Esophagus squamous epithelium (tissue), 4 donors: ENCODE measurements at regions not wholly inside any gene's neighbourhood (a gene's known extent, or its start where the extent isn't known, plus 50 kb on each side); places are given as distances from the start of the nearest gene placed in this dataset.

Source experiments
- CTCF ChIP-seq, 6 experiments: fragments of 450-650 bp in 4 of 6; fragments of 200-600 bp in 2 of 6; sonication (generic) in 2 of 6; IDR thresholded peaks; one replicate each; pipeline ENCODE4 v1.5.1; 2016 to 2019; ENCODE audit warnings: antibody characterized with exemption in 6 of 6, mild to moderate bottlenecking in 4 of 6, moderate library complexity in 4 of 6
- POLR2A ChIP-seq, 4 donors: fragments of 450-650 bp; IDR thresholded peaks; one replicate each; pipeline ENCODE4 v1.6.1; 2017; ENCODE audit warnings: antibody characterized with exemption in 4 of 4, mild to moderate bottlenecking in 4 of 4, moderate library complexity in 3 of 4

GRCh38 chr13:73273745-73274144, 214.9 kb downstream of the KLF5 start:
- TF ChIP-seq CTCF (IDR thresholded peaks at IDR 0.05) (no peak), POLR2A (IDR thresholded peaks at IDR 0.05) (no peak)
